Ishikawa (cell line): ENCODE measurements at regions not wholly inside any gene's neighbourhood (a gene's known extent, or its start where the extent isn't known, plus 50 kb on each side); places are given as distances from the start of the nearest gene placed in this dataset.

Experiments
- CEBPB ChIP-seq: IDR thresholded peaks from 2 replicates; pipeline ENCODE4 v1.6.1; 2012
- CREB1 ChIP-seq: IDR thresholded peaks from 2 replicates; pipeline ENCODE4 v1.6.1; 2012; ENCODE audit warnings: low read depth
- EGR1 ChIP-seq: IDR thresholded peaks from 2 replicates; pipeline ENCODE4 v1.6.1; 2012
- EP300 ChIP-seq: IDR thresholded peaks from 2 replicates; pipeline ENCODE4 v1.6.1; 2012; ENCODE audit warnings: borderline replicate concordance
- FOXM1 ChIP-seq: IDR thresholded peaks from 2 replicates; pipeline ENCODE4 v1.6.1; 2012; ENCODE audit warnings: low read depth, borderline replicate concordance
- MAX ChIP-seq: IDR thresholded peaks from 2 replicates; pipeline ENCODE4 v1.6.1; 2012
- NFIC ChIP-seq: IDR thresholded peaks from 2 replicates; pipeline ENCODE4 v1.6.1; 2012
- RAD21 ChIP-seq: IDR thresholded peaks from 2 replicates; pipeline ENCODE4 v1.6.1; 2012; ENCODE audit warnings: low read depth
- REST ChIP-seq: IDR thresholded peaks from 2 replicates; pipeline ENCODE4 v1.6.1; 2012; ENCODE audit warnings: low read depth, mild to moderate bottlenecking
- TAF1 ChIP-seq: IDR thresholded peaks from 2 replicates; pipeline ENCODE4 v1.6.1; 2012; ENCODE audit warnings: low read depth, mild to moderate bottlenecking
- TCF12 ChIP-seq: IDR thresholded peaks from 2 replicates; pipeline ENCODE4 v1.6.1; 2012; ENCODE audit warnings: low read depth
- TEAD4 ChIP-seq: IDR thresholded peaks from 2 replicates; pipeline ENCODE4 v1.6.1; 2012
- USF1 ChIP-seq: IDR thresholded peaks from 2 replicates; pipeline ENCODE4 v1.6.1; 2012
- YY1 ChIP-seq: IDR thresholded peaks from 2 replicates; pipeline ENCODE4 v1.6.1; 2012; ENCODE audit warnings: low read depth
- ZBTB7A ChIP-seq: IDR thresholded peaks from 2 replicates; pipeline ENCODE4 v1.6.1; 2012; ENCODE audit warnings: low read depth

DNA sequence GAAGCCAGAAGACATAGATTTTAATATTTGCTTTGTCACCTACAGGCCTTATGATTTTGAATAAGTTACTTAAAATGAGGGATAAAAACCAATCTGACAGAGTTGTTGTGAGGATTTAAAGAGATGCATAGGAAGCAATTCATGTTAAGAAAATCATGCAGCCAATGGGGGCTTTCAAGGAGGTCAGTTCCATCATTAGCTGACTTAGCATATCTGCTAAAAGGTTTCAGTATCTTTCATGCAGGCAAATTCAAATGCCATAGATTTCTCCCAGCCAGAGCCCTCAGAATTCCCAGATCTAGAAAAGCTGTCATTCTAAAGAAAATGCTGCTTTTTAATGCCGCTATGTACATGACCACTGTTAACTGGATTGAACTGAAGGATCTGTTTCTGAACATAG is 176.1 kb downstream of the GOLIM4 start:
- TF ChIP-seq ZBTB7A (no peak), USF1 (no peak), CREB1 (no peak), RAD21 (no peak), NFIC (no peak), TAF1 (no peak), YY1 (no peak), EGR1 (no peak), MAX (no peak), TCF12 (no peak)

GRCh38 chr3:167918686-167919085 is 177.0 kb downstream of the GOLIM4 start:
- TF ChIP-seq TEAD4 (no peak), YY1 (no peak), NFIC (no peak)

DNA sequence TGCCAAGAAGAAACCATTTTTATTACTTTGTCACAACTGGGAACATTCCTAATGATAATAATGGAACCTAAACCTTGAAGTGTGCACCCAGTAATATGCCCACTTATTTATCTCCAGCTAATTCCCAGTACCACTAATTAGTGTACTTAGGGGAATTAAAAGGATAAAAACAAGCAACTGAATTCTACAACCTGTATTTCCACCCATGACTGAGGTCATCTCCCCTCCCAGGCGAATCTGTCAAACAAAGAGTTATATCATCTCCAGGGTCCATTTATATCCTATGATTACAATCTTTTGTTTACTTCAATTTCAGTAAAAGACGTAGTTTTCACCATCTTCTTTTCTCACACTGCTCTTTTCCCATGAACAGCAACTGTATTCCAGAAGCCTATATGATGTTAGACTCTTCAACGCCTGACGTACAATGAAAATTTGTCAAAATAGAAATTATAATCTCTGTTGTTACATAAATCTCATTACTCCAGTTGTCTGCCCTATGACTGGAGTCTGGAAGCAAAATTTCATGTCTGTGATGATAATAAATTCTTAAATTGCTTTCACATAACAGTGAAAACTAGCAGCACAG is 177.6 kb downstream of the GOLIM4 start:
- TF ChIP-seq ZBTB7A (no peak), YY1 (no peak), REST (no peak), RAD21 (no peak), EGR1 (no peak), USF1 (no peak), CREB1 (no peak), TAF1 (no peak), TEAD4 (no peak), MAX (no peak), TCF12 (no peak), CEBPB (no peak), NFIC (no peak), EP300 (no peak), FOXM1 (no peak)

DNA sequence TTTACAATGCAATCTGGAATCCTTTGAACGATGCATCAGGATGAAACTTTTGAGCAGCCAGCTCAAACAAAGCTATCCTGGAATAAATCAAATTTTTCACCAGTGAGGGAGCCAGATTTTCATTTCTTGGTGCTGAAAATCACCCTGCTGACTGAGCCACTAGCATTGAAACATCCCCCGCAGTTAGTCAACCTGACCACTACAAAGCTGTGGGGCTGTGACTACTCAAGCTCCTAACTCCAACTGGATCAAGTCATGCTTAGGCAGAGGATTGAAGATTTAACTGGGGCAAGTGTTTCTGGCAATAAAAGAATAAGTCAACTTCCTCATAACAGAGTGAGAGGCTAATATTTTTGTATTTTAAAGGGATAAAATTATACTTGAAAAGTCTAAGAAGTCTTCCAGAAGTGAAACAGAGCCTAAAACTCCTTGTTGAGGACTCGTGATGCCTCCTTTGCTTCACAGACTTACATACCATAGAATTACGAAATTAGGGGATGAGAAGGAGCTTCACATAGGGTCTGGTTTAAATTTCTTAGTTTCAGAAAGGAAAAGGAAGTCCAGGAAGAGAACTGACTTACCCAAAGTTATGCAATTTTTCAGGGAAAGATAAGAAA is 177.8 kb downstream of the SERPINI1 start:
- TF ChIP-seq USF1 (no peak), FOXM1 (no peak), TAF1 (no peak), YY1 (no peak), REST (no peak), CEBPB (no peak), EP300 (no peak)

DNA sequence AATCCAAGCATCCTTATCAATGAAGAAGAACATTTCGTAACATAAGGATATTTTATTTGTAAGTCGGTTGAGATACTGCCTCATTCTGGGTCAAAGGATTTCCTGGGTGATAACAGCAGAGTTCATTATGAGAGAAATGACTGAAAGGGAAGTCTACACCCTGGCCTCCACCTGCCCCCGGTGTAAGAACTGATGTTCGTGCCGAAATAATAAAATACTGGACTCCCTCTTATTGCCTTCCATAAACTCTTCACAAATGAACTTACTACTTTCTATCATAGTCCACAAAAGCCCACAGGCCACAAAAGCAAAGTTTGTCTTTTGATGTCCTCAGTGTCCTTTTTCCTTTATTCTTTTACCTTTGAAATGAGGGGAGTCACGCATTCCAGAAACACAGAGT is 174.4 kb downstream of the SERPINI1 start:
- no peak for TF ChIP-seq CEBPB
- no peak for TF ChIP-seq RAD21
- TF ChIP-seq FOXM1 = no peak
- TF ChIP-seq REST = no peak
- TF ChIP-seq EP300 = no peak
- no peak for TF ChIP-seq TCF12
- TF ChIP-seq MAX = no peak
- no peak for TF ChIP-seq TEAD4
- TF ChIP-seq CREB1 = no peak
- no peak for TF ChIP-seq YY1
- no peak for TF ChIP-seq EGR1
- no peak for TF ChIP-seq ZBTB7A
- TF ChIP-seq TAF1 = no peak
- TF ChIP-seq NFIC = no peak
